ENCODE measurements at regions not wholly inside any gene's neighbourhood (a gene's known extent, or its start where the extent isn't known, plus 50 kb on each side); places are given as distances from the start of the nearest gene placed in this dataset.

GRCh38 chr14:104281768-104282301 is 143.4 kb downstream of the KIF26A start:
- no peaks in the 10 kb centered on the region for H3K27me3 ChIP-seq
- intact Hi-C loops (cut with DNase I; ENCODE audit: low total_unique reads): no loop called here
- TF ChIP-seq EP300 (IDR thresholded peaks at IDR 0.05; ENCODE audit: low read depth) (no peak), POLR2AphosphoS5 (IDR thresholded peaks at IDR 0.05) (no peak), CTCF (IDR thresholded peaks at IDR 0.05) (no peak), POLR2A (IDR thresholded peaks at IDR 0.05) (no peak)
- H3K27ac ChIP-seq: peak overlapping the region; percentile 86 to 92 (median 88)
- in situ Hi-C loops (cut with MboI; ENCODE audit: low pct_ligation_motif_present in 1 of 4, low pct_unique_long_range_greater_than_20kb in 1 of 4, low sequenced_read_pairs in 3 of 4): no loop called here
- 63% methylated on average over 7 of the region's 11 CpGs; no CpG with 5 or more reads in 1 of the 2 donors for WGBS, 2 donors (ENCODE audit: low coverage in 1 of 2)
- peak overlapping the region in 1 of 4 donors; percentile 0 for H3K4me3 ChIP-seq
- no peaks in the 10 kb centered on the region for H3K36me3 ChIP-seq
- H3K9me3 ChIP-seq: no peaks in the 10 kb centered on the region
- peak; percentile 51 for DNase-seq
- peaks cover 25 to 39% (median 32%) of the 10 kb centered on the region in 4 donors for H3K4me1 ChIP-seq

- peak; percentile 73 for DNase-seq
- peaks cover 25 to 39% (median 32%) of the 10 kb centered on the region in 4 donors for H3K4me1 ChIP-seq
- H3K27ac ChIP-seq: peak overlapping the region; percentile 86 to 92 (median 88)
- H3K9me3 ChIP-seq: no peaks in the 10 kb centered on the region
- WGBS, 2 donors (ENCODE audit: low coverage in 1 of 2): 40 to 46% methylated on average over 2 to 24 of the region's 26 CpGs
- intact Hi-C loops (cut with DNase I; ENCODE audit: low total_unique reads) (no loop called here), in situ Hi-C loops (cut with MboI; ENCODE audit: low pct_ligation_motif_present in 1 of 4, low pct_unique_long_range_greater_than_20kb in 1 of 4, low sequenced_read_pairs in 3 of 4) (no loop called here)
- no peaks in the 10 kb centered on the region for H3K36me3 ChIP-seq
- no peaks in the 10 kb centered on the region for H3K27me3 ChIP-seq
- peak overlapping the region in 1 of 4 donors; percentile 16 for H3K4me3 ChIP-seq
- peak; percentile 59 for TF ChIP-seq POLR2A (IDR thresholded peaks at IDR 0.05)
- TF ChIP-seq EP300 (IDR thresholded peaks at IDR 0.05; ENCODE audit: low read depth): no peak
- peak in 1 of 3 donors; percentile 46 for TF ChIP-seq POLR2AphosphoS5 (IDR thresholded peaks at IDR 0.05)
Measured at GRCh38 chr14:104282332-104283196, 144.2 kb downstream of the KIF26A start.

GRCh38 chr14:104283197-104284106 is 145.1 kb downstream of the KIF26A start:
- WGBS, 2 donors (ENCODE audit: low coverage in 1 of 2): 40 to 52% methylated on average over 3 to 23 of the region's 25 CpGs
- no peaks in the 10 kb centered on the region for H3K9me3 ChIP-seq
- peak overlapping the region; percentile 86 to 92 (median 88) for H3K27ac ChIP-seq
- TF ChIP-seq CTCF (IDR thresholded peaks at IDR 0.05): no peak
- no peak for TF ChIP-seq EP300 (IDR thresholded peaks at IDR 0.05; ENCODE audit: low read depth)
- peak; percentile 32 for TF ChIP-seq POLR2A (IDR thresholded peaks at IDR 0.05)
- peak in 1 of 3 donors; percentile 49 for TF ChIP-seq POLR2AphosphoS5 (IDR thresholded peaks at IDR 0.05)
- peak; percentile 71 for DNase-seq
- peak overlapping the region in 1 of 4 donors; percentile 16 for H3K4me3 ChIP-seq
- no peaks in the 10 kb centered on the region for H3K36me3 ChIP-seq
- H3K27me3 ChIP-seq: no peaks in the 10 kb centered on the region
- peaks cover 25 to 39% (median 32%) of the 10 kb centered on the region in 4 donors for H3K4me1 ChIP-seq
- in situ Hi-C loops (cut with MboI; ENCODE audit: low pct_ligation_motif_present in 1 of 4, low pct_unique_long_range_greater_than_20kb in 1 of 4, low sequenced_read_pairs in 3 of 4) (no loop called here), intact Hi-C loops (cut with DNase I; ENCODE audit: low total_unique reads) (no loop called here)

GRCh38 chr14:104284107-104284592 is 145.8 kb downstream of the KIF26A start:
- DNase-seq: no peak
- in situ Hi-C loops (cut with MboI; ENCODE audit: low pct_ligation_motif_present in 1 of 4, low pct_unique_long_range_greater_than_20kb in 1 of 4, low sequenced_read_pairs in 3 of 4) (no loop called here), intact Hi-C loops (cut with DNase I; ENCODE audit: low total_unique reads) (no loop called here)
- no peak for TF ChIP-seq POLR2AphosphoS5 (IDR thresholded peaks at IDR 0.05)
- no peak for TF ChIP-seq EP300 (IDR thresholded peaks at IDR 0.05; ENCODE audit: low read depth)
- peak in 1 of 5 experiments; percentile 29 for TF ChIP-seq CTCF (IDR thresholded peaks at IDR 0.05)
- 44% methylated on average over 9 of the region's 9 CpGs; no CpG with 5 or more reads in 1 of the 2 donors for WGBS, 2 donors (ENCODE audit: low coverage in 1 of 2)
- no peak overlapping the region for H3K4me3 ChIP-seq
- peaks cover 25 to 39% (median 32%) of the 10 kb centered on the region in 4 donors for H3K4me1 ChIP-seq
- H3K36me3 ChIP-seq: no peaks in the 10 kb centered on the region
- peak overlapping the region; percentile 86 to 92 (median 88) for H3K27ac ChIP-seq
- H3K9me3 ChIP-seq: no peaks in the 10 kb centered on the region
- no peaks in the 10 kb centered on the region for H3K27me3 ChIP-seq
